Vagina (tissue), 2 donors: ENCODE measurements at regions not wholly inside any gene's neighbourhood (a gene's known extent, or its start where the extent isn't known, plus 50 kb on each side); places are given as distances from the start of the nearest gene placed in this dataset.

Experiments
- DNase-seq, 2 donors: peaks; one replicate each; pipeline ENCODE4 v3.0.0-alpha.2; 2017; ENCODE audit errors: extremely low spot score in 2 of 2
- H3K27ac ChIP-seq: fragments of 200-600 bp; sonication (generic); one replicate; pipeline ENCODE4 v1.5.1; 2019
- H3K27me3 ChIP-seq: fragments of 200-600 bp; sonication (generic); one replicate; pipeline ENCODE4 v1.5.1; 2019
- H3K36me3 ChIP-seq, 2 donors: fragments of 200-600 bp; sonication (generic); one replicate each; pipeline ENCODE4 v1.5.1; 2017 to 2019
- H3K4me1 ChIP-seq: fragments of 200-600 bp; sonication (generic); one replicate; pipeline ENCODE4 v1.5.1; 2019
- H3K4me3 ChIP-seq, 2 donors: fragments of 200-600 bp; sonication (generic); 1 replicate in 1 of 2; 2 replicates in 1 of 2; pipeline ENCODE4 v1.5.1; 2016 to 2019
- H3K9me3 ChIP-seq: fragments of 200-600 bp; sonication (generic); one replicate; pipeline ENCODE4 v1.5.1; 2019
- POLR2A ChIP-seq, 2 donors: fragments of 450-650 bp; IDR thresholded peaks; one replicate each; pipeline ENCODE4 v1.6.1; 2017; ENCODE audit warnings: antibody characterized with exemption in 2 of 2, mild to moderate bottlenecking in 2 of 2, moderate library complexity in 2 of 2
- POLR2AphosphoS5 ChIP-seq, 2 donors: sonication (generic); formaldehyde crosslinking; IDR thresholded peaks; one replicate each; pipeline ENCODE4 v1.9.0; 2017; ENCODE audit warnings: antibody characterized with exemption in 2 of 2, mild to moderate bottlenecking in 2 of 2, low read depth in 1 of 2; ENCODE audit not compliant: insufficient read depth in 1 of 2
- intact Hi-C: fragments of 100-400 bp; cut with DNase I; formaldehyde crosslinking; loops from one replicate; pipeline ENCODE4 v1.15.1; 2023
- TF ChIP-seq, protein P1 (sequence below), 3 experiments: fragments of 450-650 bp in 2 of 3; fragments of 200-600 bp in 1 of 3; sonication (generic) in 1 of 3; IDR thresholded peaks; one replicate each; pipeline ENCODE4 v1.5.1; 2017 to 2019; ENCODE audit warnings: antibody characterized with exemption in 3 of 3, mild to moderate bottlenecking in 2 of 3, moderate library complexity in 2 of 3

DNA sequence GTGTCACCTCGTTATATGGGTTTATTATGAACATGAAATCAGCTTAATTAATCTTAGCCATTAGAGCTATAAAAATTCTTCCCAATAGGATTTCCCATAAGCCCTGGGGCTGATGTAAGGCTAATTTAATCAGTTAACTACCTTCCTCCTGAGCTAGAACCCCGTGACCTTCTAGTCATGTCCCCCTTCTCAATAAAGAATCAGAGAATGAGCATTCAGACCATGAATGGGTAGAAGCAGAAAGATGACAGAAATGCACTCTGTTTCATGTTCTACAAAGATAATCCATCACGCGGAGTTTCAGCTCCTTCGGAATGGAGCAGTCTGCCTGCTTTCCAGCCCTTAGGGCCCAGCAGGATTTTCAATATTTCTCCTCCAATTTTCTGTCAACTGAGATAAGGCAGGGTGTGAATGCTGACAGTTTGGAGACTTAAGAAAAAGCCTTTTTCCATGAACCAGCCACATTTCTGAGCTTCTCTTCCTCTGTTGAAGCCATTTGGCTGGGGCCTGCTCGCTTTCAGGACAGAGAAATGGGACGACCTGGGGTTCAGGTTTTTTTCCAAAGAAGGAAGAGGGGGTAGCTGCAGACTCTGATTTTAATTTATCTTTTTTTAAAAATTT, 211.0 kb downstream of the NEBL start:
- H3K4me1 ChIP-seq = no peaks in the 10 kb centered on the region
- no peak overlapping the region for H3K4me3 ChIP-seq
- intact Hi-C loops = no loop called here
- TF ChIP-seq POLR2AphosphoS5 (IDR thresholded peaks at IDR 0.05; ENCODE audit: insufficient read depth in 1 of 2, low read depth in 1 of 2) (no peak), POLR2A (IDR thresholded peaks at IDR 0.05) (no peak)
- no peak for DNase-seq
- H3K9me3 ChIP-seq = no peaks in the 10 kb centered on the region
- H3K27ac ChIP-seq = no peak overlapping the region
- H3K36me3 ChIP-seq = no peaks in the 10 kb centered on the region
- H3K27me3 ChIP-seq = no peaks in the 10 kb centered on the region

DNA sequence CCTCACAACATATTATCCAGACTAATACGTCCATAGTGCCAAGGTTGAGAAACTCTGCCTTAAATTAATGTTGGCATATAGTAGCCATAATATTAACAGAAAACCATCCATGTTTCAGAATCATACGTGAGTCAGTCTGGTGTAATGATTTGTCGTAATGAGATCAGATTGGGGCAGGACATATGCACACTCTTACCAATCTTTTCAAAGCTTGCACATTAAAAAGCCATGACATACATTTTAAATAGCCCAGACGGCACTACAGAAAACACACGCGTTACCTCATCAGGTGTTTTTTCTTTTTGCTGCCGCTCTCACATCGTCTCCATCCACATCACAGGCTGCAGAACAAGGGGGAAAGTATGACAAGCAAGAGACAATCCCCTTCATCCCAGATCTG, 211.6 kb downstream of the NEBL start:
- intact Hi-C loops = no loop called here

DNA sequence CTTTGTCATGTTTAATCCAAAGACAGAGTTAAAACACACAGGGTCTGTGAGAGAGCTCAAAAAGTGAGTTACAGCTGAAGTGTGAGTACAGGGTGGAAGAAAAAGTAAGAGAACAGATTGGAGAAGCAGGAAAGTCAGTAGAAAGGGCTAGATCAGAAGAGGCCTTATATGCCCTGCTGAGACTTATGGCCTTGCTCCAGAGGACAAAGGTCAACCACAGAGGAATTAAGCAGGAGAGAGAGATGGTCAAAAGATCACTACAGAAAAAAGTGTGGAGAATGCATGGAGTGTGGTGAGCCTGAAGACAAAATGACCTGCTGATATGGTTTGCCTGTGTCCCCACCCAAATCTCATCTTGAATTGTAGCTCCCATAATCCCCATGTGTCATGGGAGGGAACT, 213.8 kb downstream of the NEBL start:
- no peaks in the 10 kb centered on the region for H3K27me3 ChIP-seq
- no peaks in the 10 kb centered on the region for H3K4me1 ChIP-seq
- intact Hi-C loops = no loop called here
- no peak for TF ChIP-seq POLR2AphosphoS5 (IDR thresholded peaks at IDR 0.05; ENCODE audit: insufficient read depth in 1 of 2, low read depth in 1 of 2)
- TF ChIP-seq, protein P1, sequence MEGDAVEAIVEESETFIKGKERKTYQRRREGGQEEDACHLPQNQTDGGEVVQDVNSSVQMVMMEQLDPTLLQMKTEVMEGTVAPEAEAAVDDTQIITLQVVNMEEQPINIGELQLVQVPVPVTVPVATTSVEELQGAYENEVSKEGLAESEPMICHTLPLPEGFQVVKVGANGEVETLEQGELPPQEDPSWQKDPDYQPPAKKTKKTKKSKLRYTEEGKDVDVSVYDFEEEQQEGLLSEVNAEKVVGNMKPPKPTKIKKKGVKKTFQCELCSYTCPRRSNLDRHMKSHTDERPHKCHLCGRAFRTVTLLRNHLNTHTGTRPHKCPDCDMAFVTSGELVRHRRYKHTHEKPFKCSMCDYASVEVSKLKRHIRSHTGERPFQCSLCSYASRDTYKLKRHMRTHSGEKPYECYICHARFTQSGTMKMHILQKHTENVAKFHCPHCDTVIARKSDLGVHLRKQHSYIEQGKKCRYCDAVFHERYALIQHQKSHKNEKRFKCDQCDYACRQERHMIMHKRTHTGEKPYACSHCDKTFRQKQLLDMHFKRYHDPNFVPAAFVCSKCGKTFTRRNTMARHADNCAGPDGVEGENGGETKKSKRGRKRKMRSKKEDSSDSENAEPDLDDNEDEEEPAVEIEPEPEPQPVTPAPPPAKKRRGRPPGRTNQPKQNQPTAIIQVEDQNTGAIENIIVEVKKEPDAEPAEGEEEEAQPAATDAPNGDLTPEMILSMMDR (IDR thresholded peaks at IDR 0.05) = no peak
- no peak for TF ChIP-seq POLR2A (IDR thresholded peaks at IDR 0.05)
- H3K9me3 ChIP-seq = no peaks in the 10 kb centered on the region
- DNase-seq = no peak
- no peaks in the 10 kb centered on the region for H3K36me3 ChIP-seq
- no peak overlapping the region for H3K27ac ChIP-seq
- H3K4me3 ChIP-seq = no peak overlapping the region

More for the DNA sequence above, 211.6 kb downstream of the NEBL start:
- no peaks in the 10 kb centered on the region for H3K4me1 ChIP-seq
- no peak for TF ChIP-seq POLR2AphosphoS5 (IDR thresholded peaks at IDR 0.05; ENCODE audit: insufficient read depth in 1 of 2, low read depth in 1 of 2)
- TF ChIP-seq, protein P1 (IDR thresholded peaks at IDR 0.05) = no peak
- TF ChIP-seq POLR2A (IDR thresholded peaks at IDR 0.05) = no peak
- no peak overlapping the region for H3K27ac ChIP-seq
- H3K9me3 ChIP-seq = no peaks in the 10 kb centered on the region
- H3K4me3 ChIP-seq = no peak overlapping the region
- H3K36me3 ChIP-seq = no peaks in the 10 kb centered on the region
- H3K27me3 ChIP-seq = no peaks in the 10 kb centered on the region
- DNase-seq = no peak

DNA sequence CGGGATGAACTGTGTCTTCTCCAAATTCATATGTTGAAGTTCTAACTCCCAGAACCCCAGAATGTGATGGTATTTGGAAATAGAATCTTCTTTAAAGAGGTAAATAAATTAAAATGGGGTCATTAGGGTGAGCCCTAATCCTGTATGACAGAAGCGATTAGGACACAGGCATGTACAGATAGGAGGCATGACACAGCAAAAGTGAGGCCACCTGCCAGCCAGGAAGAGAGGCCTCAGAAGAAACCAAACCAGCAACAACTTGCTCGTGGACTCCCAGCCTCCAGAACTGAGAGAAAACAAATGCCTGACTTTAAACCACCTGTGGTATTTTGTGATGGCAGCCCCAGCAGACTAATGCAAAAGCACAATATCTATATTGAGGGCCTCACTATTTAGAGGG, 214.3 kb downstream of the NEBL start:
- Histone ChIP-seq H3K27ac (no peak overlapping the region), H3K4me3 (no peak overlapping the region), H3K9me3 (no peaks in the 10 kb centered on the region), H3K27me3 (no peaks in the 10 kb centered on the region), H3K4me1 (no peaks in the 10 kb centered on the region), H3K36me3 (no peaks in the 10 kb centered on the region)
- DNase-seq = no peak
- intact Hi-C loops = no loop called here
- TF ChIP-seq POLR2A (IDR thresholded peaks at IDR 0.05) (no peak), POLR2AphosphoS5 (IDR thresholded peaks at IDR 0.05; ENCODE audit: insufficient read depth in 1 of 2, low read depth in 1 of 2) (no peak)
- TF ChIP-seq, protein P1 (IDR thresholded peaks at IDR 0.05) = no peak

DNA sequence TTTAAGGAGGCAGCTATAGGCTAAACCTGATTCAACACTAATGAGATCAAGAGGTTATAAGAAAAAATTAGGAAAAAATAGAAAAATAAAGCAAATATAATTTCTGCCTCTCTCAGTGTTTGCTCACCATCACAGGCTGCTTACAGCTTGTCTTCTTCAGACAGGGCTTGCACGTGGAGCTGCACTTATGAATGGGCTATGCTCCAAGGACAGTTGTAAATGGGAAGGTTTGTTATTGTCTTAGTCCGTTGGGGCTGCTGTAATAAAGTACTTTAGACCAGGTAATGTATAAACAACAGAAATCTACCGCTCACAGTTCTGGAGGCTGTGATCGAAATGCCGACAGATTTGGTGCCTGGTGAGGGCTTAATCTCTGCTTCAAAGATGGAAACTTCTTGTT, 219.8 kb downstream of the NEBL start:
- Histone ChIP-seq H3K4me1 (no peaks in the 10 kb centered on the region), H3K36me3 (no peaks in the 10 kb centered on the region), H3K27me3 (no peaks in the 10 kb centered on the region), H3K27ac (no peak overlapping the region), H3K9me3 (no peaks in the 10 kb centered on the region), H3K4me3 (no peak overlapping the region)
- intact Hi-C loops = no loop called here
- TF ChIP-seq, protein P1 (IDR thresholded peaks at IDR 0.05) = no peak
- no peak for TF ChIP-seq POLR2AphosphoS5 (IDR thresholded peaks at IDR 0.05; ENCODE audit: insufficient read depth in 1 of 2, low read depth in 1 of 2)
- no peak for TF ChIP-seq POLR2A (IDR thresholded peaks at IDR 0.05)
- DNase-seq = no peak
